MG63 (cell line): ENCODE measurements at regions not wholly inside any gene's neighbourhood (a gene's known extent, or its start where the extent isn't known, plus 50 kb on each side); places are given as distances from the start of the nearest gene placed in this dataset.

Experiments used
- DNase-seq: peaks from one replicate; pipeline ENCODE4 v3.0.0-alpha.2; 2020
- H3K27me3 ChIP-seq: fragments of 250-450 bp; sonication (Bioruptor Pico); 2 replicates; pipeline ENCODE4 v1.5.1; 2020; ENCODE audit warnings: mild to moderate bottlenecking, moderate library complexity
- H3K36me3 ChIP-seq: fragments of 250-450 bp; sonication (Bioruptor Pico); 2 replicates; pipeline ENCODE4 v1.5.1; 2020; ENCODE audit warnings: mild to moderate bottlenecking, moderate library complexity
- H3K4me3 ChIP-seq: fragments of 250-450 bp; sonication (Bioruptor Pico); 2 replicates; pipeline ENCODE4 v1.5.1; 2020; ENCODE audit warnings: mild to moderate bottlenecking, moderate library complexity
- H3K9me3 ChIP-seq: fragments of 250-450 bp; sonication (Bioruptor Pico); 2 replicates; pipeline ENCODE4 v1.5.1; 2020; ENCODE audit warnings: mild to moderate bottlenecking, moderate library complexity

- Histone ChIP-seq H3K4me3 (no peak overlapping the region), H3K9me3 (no peaks in the 10 kb centered on the region), H3K27me3 (no peaks in the 10 kb centered on the region), H3K36me3 (no peaks in the 10 kb centered on the region)
- DNase-seq = no peak
Observed at GRCh38 chr6:228881-229651, 63.2 kb upstream of the DUSP22 start.

GRCh38 chr6:231779-232178, 60.5 kb upstream of the DUSP22 start:
- Histone ChIP-seq H3K27me3 (no peaks in the 10 kb centered on the region), H3K9me3 (no peaks in the 10 kb centered on the region), H3K4me3 (no peak overlapping the region), H3K36me3 (no peaks in the 10 kb centered on the region)
- DNase-seq = no peak

GRCh38 chr6:232982-233640, 59.2 kb upstream of the DUSP22 start:
- Histone ChIP-seq H3K4me3 (no peak overlapping the region), H3K9me3 (no peaks in the 10 kb centered on the region), H3K27me3 (no peaks in the 10 kb centered on the region), H3K36me3 (no peaks in the 10 kb centered on the region)
- no peak for DNase-seq

DNA sequence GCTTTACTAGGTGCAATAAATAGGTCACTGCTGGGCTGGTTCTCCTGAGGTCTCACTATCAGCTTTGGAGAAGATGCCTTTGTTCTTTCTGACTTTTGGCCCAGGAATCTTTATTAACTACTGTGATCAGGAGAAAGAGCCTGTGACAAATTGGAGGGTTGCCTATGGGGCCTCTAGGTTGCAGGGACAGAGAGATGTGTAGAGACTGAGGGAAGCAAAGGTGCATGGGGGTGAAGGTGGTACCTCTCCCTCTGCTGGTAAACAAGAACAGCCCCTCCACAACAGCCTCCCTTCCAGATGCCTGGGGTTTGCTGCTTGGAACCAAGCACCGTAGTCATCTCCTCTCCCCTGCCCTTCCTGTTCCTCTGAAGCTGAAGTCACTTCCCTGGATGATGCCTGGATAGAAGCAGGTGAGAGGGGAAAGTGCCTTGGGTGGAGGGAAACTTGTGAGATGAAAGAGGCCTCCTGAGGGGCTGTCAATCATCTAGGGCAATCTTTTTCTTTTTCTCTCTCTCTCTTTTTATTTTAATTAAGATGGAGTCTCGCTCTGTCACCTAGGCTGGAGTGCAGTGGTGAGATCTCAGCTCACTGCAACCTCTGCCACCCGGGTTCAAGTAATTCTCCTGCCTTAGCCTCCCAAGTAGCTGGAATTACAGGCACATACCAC, 57.4 kb upstream of the DUSP22 start:
- Histone ChIP-seq H3K9me3 (no peaks in the 10 kb centered on the region), H3K36me3 (no peaks in the 10 kb centered on the region), H3K4me3 (no peak overlapping the region), H3K27me3 (no peaks in the 10 kb centered on the region)
- DNase-seq = no peak

GRCh38 chr6:235763-236360, 56.4 kb upstream of the DUSP22 start:
- DNase-seq = no peak
- H3K4me3 ChIP-seq = peak overlapping the region; percentile 28
- no peaks in the 10 kb centered on the region for H3K27me3 ChIP-seq
- no peaks in the 10 kb centered on the region for H3K9me3 ChIP-seq
- H3K36me3 ChIP-seq = no peaks in the 10 kb centered on the region

- Histone ChIP-seq H3K27me3 (no peaks in the 10 kb centered on the region; the same call in 1 of the 2 replicates), H3K36me3 (no peaks in the 10 kb centered on the region), H3K4me3 (no peak overlapping the region), H3K9me3 (no peaks in the 10 kb centered on the region)
- DNase-seq = no peak
Observed at GRCh38 chr6:236519-236918, 55.8 kb upstream of the DUSP22 start.

GRCh38 chr6:240151-240550, 52.1 kb upstream of the DUSP22 start:
- no peak overlapping the region for H3K4me3 ChIP-seq
- no peaks in the 10 kb centered on the region; the same call in 1 of the 2 replicates for H3K27me3 ChIP-seq
- peaks cover 6% of the 10 kb centered on the region; the same call in 1 of the 2 replicates for H3K9me3 ChIP-seq
- DNase-seq = no peak
- no peaks in the 10 kb centered on the region for H3K36me3 ChIP-seq

GRCh38 chr6:241336-241865, 50.9 kb upstream of the DUSP22 start:
- DNase-seq = no peak
- Histone ChIP-seq H3K36me3 (no peaks in the 10 kb centered on the region), H3K9me3 (peaks cover 6% of the 10 kb centered on the region; the same call in 1 of the 2 replicates), H3K4me3 (no peak overlapping the region), H3K27me3 (no peaks in the 10 kb centered on the region; the same call in 1 of the 2 replicates)
